ENCODE measurements at regions not wholly inside any gene's neighbourhood (a gene's known extent, or its start where the extent isn't known, plus 50 kb on each side); places are given as distances from the start of the nearest gene placed in this dataset.

GRCh38 chr2:19757586-19757985 is 144.2 kb downstream of the TTC32 start:
- Histone ChIP-seq H4K20me1 (ENCODE audit: insufficient read depth) (no peaks in the 10 kb centered on the region), H2AFZ (ENCODE audit: low read depth) (no peak overlapping the region), H3K36me3 (ENCODE audit: insufficient read depth) (no peaks in the 10 kb centered on the region), H3K27me3 (ENCODE audit: insufficient read depth, low read depth) (no peaks in the 10 kb centered on the region), H3K4me3 (IDR thresholded peaks at IDR 0.05; ENCODE audit: insufficient read depth, low read depth, low read length) (no peak overlapping the region), H3K27ac (no peak overlapping the region), H3K4me1 (ENCODE audit: low read depth, poor library complexity, severe bottlenecking) (no peaks in the 10 kb centered on the region), H3K79me2 (ENCODE audit: insufficient read depth, low read depth) (no peaks in the 10 kb centered on the region), H3K4me2 (no peak overlapping the region), H3K9ac (no peak overlapping the region)
- no peak for TF ChIP-seq CTCF (conservative IDR thresholded peaks at IDR 0.05; ENCODE audit: low read depth, low read length)

GRCh38 chr2:19754907-19755306 is 146.9 kb downstream of the TTC32 start:
- Histone ChIP-seq H2AFZ (ENCODE audit: low read depth) (no peak overlapping the region), H3K4me2 (no peak overlapping the region), H3K36me3 (ENCODE audit: insufficient read depth) (no peaks in the 10 kb centered on the region), H3K79me2 (ENCODE audit: insufficient read depth, low read depth) (no peaks in the 10 kb centered on the region), H3K27ac (no peak overlapping the region), H3K27me3 (ENCODE audit: insufficient read depth, low read depth) (no peaks in the 10 kb centered on the region), H3K9ac (no peak overlapping the region), H3K4me1 (ENCODE audit: low read depth, poor library complexity, severe bottlenecking) (no peaks in the 10 kb centered on the region), H4K20me1 (ENCODE audit: insufficient read depth) (no peaks in the 10 kb centered on the region), H3K4me3 (IDR thresholded peaks at IDR 0.05; ENCODE audit: insufficient read depth, low read depth, low read length) (no peak overlapping the region)
- no peak for TF ChIP-seq CTCF (conservative IDR thresholded peaks at IDR 0.05; ENCODE audit: low read depth, low read length)

- no peak overlapping the region for H3K4me3 ChIP-seq (IDR thresholded peaks at IDR 0.05; ENCODE audit: insufficient read depth, low read depth, low read length)
- no peaks in the 10 kb centered on the region for H3K79me2 ChIP-seq (ENCODE audit: insufficient read depth, low read depth)
- H3K36me3 ChIP-seq (ENCODE audit: insufficient read depth) = no peaks in the 10 kb centered on the region
- no peak overlapping the region for H3K9ac ChIP-seq
- no peak overlapping the region for H3K4me2 ChIP-seq
- no peaks in the 10 kb centered on the region for H3K4me1 ChIP-seq (ENCODE audit: low read depth, poor library complexity, severe bottlenecking)
- TF ChIP-seq CTCF (conservative IDR thresholded peaks at IDR 0.05; ENCODE audit: low read depth, low read length) = no peak
- no peak overlapping the region for H3K27ac ChIP-seq
- H4K20me1 ChIP-seq (ENCODE audit: insufficient read depth) = no peaks in the 10 kb centered on the region
- no peak overlapping the region for H2AFZ ChIP-seq (ENCODE audit: low read depth)
- H3K27me3 ChIP-seq (ENCODE audit: insufficient read depth, low read depth) = no peaks in the 10 kb centered on the region
Observed at GRCh38 chr2:19753818-19754217, 148.0 kb downstream of the TTC32 start.

GRCh38 chr2:19753314-19753713 is 148.5 kb downstream of the TTC32 start:
- Histone ChIP-seq H3K4me2 (no peak overlapping the region), H2AFZ (ENCODE audit: low read depth) (no peak overlapping the region), H3K4me1 (ENCODE audit: low read depth, poor library complexity, severe bottlenecking) (no peaks in the 10 kb centered on the region), H3K79me2 (ENCODE audit: insufficient read depth, low read depth) (no peaks in the 10 kb centered on the region), H3K27me3 (ENCODE audit: insufficient read depth, low read depth) (no peaks in the 10 kb centered on the region), H3K9ac (no peak overlapping the region), H3K36me3 (ENCODE audit: insufficient read depth) (no peaks in the 10 kb centered on the region), H3K27ac (no peak overlapping the region), H3K4me3 (IDR thresholded peaks at IDR 0.05; ENCODE audit: insufficient read depth, low read depth, low read length) (no peak overlapping the region), H4K20me1 (ENCODE audit: insufficient read depth) (no peaks in the 10 kb centered on the region)
- no peak for TF ChIP-seq CTCF (conservative IDR thresholded peaks at IDR 0.05; ENCODE audit: low read depth, low read length)

- no peak overlapping the region for H2AFZ ChIP-seq (ENCODE audit: low read depth)
- no peak overlapping the region for H3K9ac ChIP-seq
- H3K4me3 ChIP-seq (IDR thresholded peaks at IDR 0.05; ENCODE audit: insufficient read depth, low read depth, low read length) = no peak overlapping the region
- H4K20me1 ChIP-seq (ENCODE audit: insufficient read depth) = no peaks in the 10 kb centered on the region
- H3K79me2 ChIP-seq (ENCODE audit: insufficient read depth, low read depth) = no peaks in the 10 kb centered on the region
- no peaks in the 10 kb centered on the region for H3K27me3 ChIP-seq (ENCODE audit: insufficient read depth, low read depth)
- H3K27ac ChIP-seq = no peak overlapping the region
- no peak overlapping the region for H3K4me2 ChIP-seq
- H3K4me1 ChIP-seq (ENCODE audit: low read depth, poor library complexity, severe bottlenecking) = no peaks in the 10 kb centered on the region
- no peaks in the 10 kb centered on the region for H3K36me3 ChIP-seq (ENCODE audit: insufficient read depth)
- TF ChIP-seq CTCF (conservative IDR thresholded peaks at IDR 0.05; ENCODE audit: low read depth, low read length) = no peak
Observed at GRCh38 chr2:19752500-19752899, 149.3 kb downstream of the TTC32 start.

All from KMS-11 (cell line).